ENCODE measurements at regions not wholly inside any gene's neighbourhood (a gene's known extent, or its start where the extent isn't known, plus 50 kb on each side); places are given as distances from the start of the nearest gene placed in this dataset.

- no peak for TF ChIP-seq GATA3 (IDR thresholded peaks at IDR 0.05; ENCODE audit: low read depth, low read length)
- no peak for TF ChIP-seq GATA2 (IDR thresholded peaks at IDR 0.05; ENCODE audit: low read depth, low read length)
Observed at GRCh38 chr2:139669675-139670074, 889.5 kb upstream of the NXPH2 start.
